ENCODE measurements at regions not wholly inside any gene's neighbourhood (a gene's known extent, or its start where the extent isn't known, plus 50 kb on each side); places are given as distances from the start of the nearest gene placed in this dataset.
"Not testable (repeated sequence)": the region's sequence is repeated elsewhere in the genome, so short reads cannot be mapped to it uniquely, and the experiment has no call there.

- ATAC-seq; H3K4me3 ChIP-seq; H3K4me1 ChIP-seq; H3K36me3 ChIP-seq; H3K9me3 ChIP-seq; intact Hi-C loops (cut with DNase I); H3K27ac ChIP-seq; H3K27me3 ChIP-seq; DNase-seq: not testable (repeated sequence)
- no CpG with 5 or more reads among the region's 6 CpGs for WGBS (ENCODE audit: insufficient coverage, low coverage, low lambda C conversion rate, missing lambda C conversion rate)
These were observed 210.2 kb downstream of the POTEM start for GRCh38 chr14:19177435-19177834.

- intact Hi-C loops (cut with DNase I); H3K27me3 ChIP-seq; H3K36me3 ChIP-seq; H3K9me3 ChIP-seq; H3K4me1 ChIP-seq; ATAC-seq; H3K4me3 ChIP-seq; H3K27ac ChIP-seq; DNase-seq: not testable (repeated sequence)
- WGBS (ENCODE audit: insufficient coverage, low coverage, low lambda C conversion rate, missing lambda C conversion rate), result 69% methylated on average over 2 of the region's 2 CpGs
These were observed 213.1 kb downstream of the POTEM start for GRCh38 chr14:19180297-19180696.

DNA sequence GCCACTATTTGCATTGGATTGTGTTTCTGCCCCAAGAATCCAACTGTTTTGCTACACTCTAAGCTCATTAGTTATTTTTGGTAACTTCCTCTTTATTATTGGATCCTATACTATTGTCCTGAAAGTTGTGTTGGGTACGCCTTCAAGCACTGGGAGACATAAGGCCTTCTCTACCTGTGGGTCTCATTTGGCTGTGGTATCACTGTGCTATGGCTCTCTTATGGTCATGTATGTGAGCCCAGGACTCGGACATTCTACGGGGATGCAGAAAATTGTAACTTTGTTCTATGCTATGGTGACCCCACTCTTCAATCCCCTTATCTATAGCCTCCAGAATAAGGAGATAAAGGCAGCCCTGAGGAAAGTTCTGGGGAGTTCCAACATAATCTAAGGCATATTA is 213.6 kb downstream of the POTEM start:
- H3K4me1 ChIP-seq; DNase-seq; H3K36me3 ChIP-seq; intact Hi-C loops (cut with DNase I); H3K4me3 ChIP-seq; ATAC-seq; H3K9me3 ChIP-seq; H3K27me3 ChIP-seq; H3K27ac ChIP-seq: not testable (repeated sequence)
- WGBS (ENCODE audit: insufficient coverage, low coverage, low lambda C conversion rate, missing lambda C conversion rate), result 29% methylated on average over 3 of the region's 3 CpGs

DNA sequence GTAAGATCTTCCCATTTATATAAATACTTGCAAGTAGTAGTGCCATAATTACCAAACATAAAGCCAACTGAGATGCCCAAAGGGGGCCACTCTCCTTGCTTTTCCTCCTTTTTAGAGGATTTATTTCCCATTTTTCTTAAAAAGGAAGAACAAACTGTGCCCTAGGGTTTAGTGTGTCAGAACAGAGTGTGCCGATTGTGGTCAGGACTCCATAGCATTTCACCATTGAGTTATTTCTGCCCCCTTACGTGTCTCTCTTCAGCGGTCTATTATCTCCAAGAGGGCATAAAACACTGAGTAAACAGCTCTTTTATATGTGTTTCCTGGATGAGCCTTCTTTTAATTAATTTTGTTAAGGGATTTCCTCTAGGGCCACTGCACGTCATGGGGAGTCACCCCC is 227.9 kb downstream of the POTEM start:
- H3K27me3 ChIP-seq; H3K9me3 ChIP-seq; H3K36me3 ChIP-seq; ATAC-seq; H3K27ac ChIP-seq; H3K4me3 ChIP-seq; H3K4me1 ChIP-seq; DNase-seq; intact Hi-C loops (cut with DNase I): not testable (repeated sequence)
- WGBS (ENCODE audit: insufficient coverage, low coverage, low lambda C conversion rate, missing lambda C conversion rate), result 74% methylated on average over 3 of the region's 4 CpGs

DNA sequence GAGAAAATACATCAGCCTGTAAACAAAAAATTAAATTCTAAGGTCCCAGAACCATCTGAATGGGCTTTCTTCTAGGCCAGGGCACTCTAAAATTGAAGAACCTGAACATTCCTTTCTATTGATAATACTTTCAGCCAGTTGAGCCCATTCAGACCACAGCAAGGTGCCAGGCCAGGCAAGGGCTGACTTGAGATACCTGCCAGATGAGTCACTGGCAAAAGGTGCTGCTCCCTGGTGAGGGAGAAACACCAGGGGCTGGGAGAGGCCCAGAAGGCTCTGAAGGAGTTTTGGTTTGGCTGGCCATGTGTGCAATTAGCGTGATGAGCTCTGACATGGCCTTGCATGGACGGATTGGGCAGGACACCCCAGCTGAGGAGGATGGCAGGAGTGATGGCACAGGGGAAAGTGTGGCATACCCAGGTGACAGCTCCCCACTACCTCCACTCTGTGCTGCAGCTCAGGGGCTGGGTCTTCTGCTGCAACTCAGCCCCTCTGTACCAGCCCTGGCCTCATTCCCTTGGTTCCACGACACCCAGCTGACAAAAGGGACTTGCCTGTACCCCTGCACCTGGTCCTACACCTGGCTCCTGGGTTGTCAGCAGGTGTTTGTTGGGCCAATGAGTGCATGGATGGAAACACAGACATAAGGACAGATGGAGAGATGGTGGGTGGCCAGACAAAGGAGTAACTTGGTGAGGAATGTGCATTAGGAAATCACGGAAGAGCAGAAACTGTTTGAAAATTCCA is 230.4 kb downstream of the POTEM start:
- H3K9me3 ChIP-seq; H3K27me3 ChIP-seq; DNase-seq; H3K4me1 ChIP-seq; intact Hi-C loops (cut with DNase I); H3K27ac ChIP-seq; H3K4me3 ChIP-seq; H3K36me3 ChIP-seq: not testable (repeated sequence)
- peak in 1 of 4 donors; percentile 27 for ATAC-seq
- WGBS (ENCODE audit: insufficient coverage, low coverage, low lambda C conversion rate, missing lambda C conversion rate), result 29% methylated on average over 1 of the region's 4 CpGs

DNA sequence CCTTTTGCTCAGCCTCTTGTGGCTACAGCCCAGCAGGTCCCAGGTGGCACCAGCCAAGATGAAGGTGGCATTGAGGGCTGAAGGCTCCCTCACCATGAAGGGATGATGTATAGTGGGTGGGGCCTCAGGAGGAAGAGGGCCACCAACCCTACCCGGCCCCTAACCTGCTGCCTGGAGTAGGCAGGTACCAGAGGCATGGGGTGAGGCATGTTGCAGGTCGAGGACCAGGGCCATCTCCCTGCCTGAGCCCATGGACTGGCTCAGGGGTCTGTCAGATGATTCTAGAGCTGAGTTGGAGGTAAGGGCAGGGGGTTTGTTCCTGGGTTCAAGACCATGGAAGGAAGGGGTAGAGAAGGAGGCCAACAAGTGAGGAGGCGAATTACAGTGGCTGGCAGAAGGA is 231.1 kb downstream of the POTEM start:
- intact Hi-C loops (cut with DNase I); H3K27ac ChIP-seq; H3K27me3 ChIP-seq; DNase-seq; H3K4me1 ChIP-seq; ATAC-seq; H3K4me3 ChIP-seq; H3K9me3 ChIP-seq; H3K36me3 ChIP-seq: not testable (repeated sequence)
- 18% methylated on average over 3 of the region's 3 CpGs for WGBS (ENCODE audit: insufficient coverage, low coverage, low lambda C conversion rate, missing lambda C conversion rate)

GRCh38 chr14:19201394-19202052 is 232.6 kb downstream of the POTEG start:
- H3K9me3 ChIP-seq; H3K27ac ChIP-seq; H3K4me1 ChIP-seq; H3K27me3 ChIP-seq; H3K4me3 ChIP-seq; H3K36me3 ChIP-seq; intact Hi-C loops (cut with DNase I); ATAC-seq; DNase-seq: not testable (repeated sequence)
- WGBS (ENCODE audit: insufficient coverage, low coverage, low lambda C conversion rate, missing lambda C conversion rate), result 60% methylated on average over 3 of the region's 8 CpGs

- DNase-seq; H3K4me3 ChIP-seq; H3K27ac ChIP-seq; intact Hi-C loops (cut with DNase I); H3K4me1 ChIP-seq; H3K36me3 ChIP-seq; ATAC-seq; H3K27me3 ChIP-seq; H3K9me3 ChIP-seq: not testable (repeated sequence)
- WGBS (ENCODE audit: insufficient coverage, low coverage, low lambda C conversion rate, missing lambda C conversion rate), result 50% methylated on average over 1 of the region's 7 CpGs
These were observed 232.1 kb downstream of the POTEG start for GRCh38 chr14:19202053-19202442.

DNA sequence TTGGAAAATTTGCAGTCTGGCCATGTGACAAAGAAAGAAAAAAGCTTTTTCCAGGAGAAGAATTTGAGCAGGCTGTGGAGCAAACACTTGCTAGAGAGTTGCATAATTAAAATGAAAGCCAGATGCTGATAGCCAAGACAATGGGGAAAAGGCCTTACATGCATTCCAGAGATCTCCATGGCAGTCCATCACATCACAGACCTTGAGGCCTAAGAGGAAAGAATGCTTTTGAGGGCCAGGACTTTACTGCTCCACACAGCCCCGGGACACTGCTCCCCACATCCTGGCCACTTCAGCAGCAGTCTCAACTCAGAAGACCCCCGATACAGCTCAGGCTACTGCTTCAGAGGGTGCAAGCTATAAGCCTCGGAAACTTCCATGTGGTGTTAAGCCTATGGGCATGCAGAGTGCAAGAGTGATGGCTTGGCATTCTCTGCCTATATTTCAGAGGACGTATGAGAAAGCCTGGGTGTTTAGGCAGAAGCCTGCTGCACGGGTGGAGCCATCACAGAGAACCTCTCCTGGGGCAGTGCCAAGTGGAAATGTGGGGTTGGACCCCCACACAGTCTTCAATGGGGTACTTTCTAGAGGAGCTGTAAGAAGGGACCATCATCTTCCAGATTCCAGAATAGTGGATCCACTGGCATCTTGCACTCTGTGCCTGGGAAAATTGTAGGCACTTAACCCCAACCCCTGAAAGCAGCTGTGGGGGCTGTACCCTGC is 230.7 kb downstream of the POTEG start:
- H3K27me3 ChIP-seq; H3K36me3 ChIP-seq; ATAC-seq; H3K27ac ChIP-seq; intact Hi-C loops (cut with DNase I); H3K4me1 ChIP-seq; H3K9me3 ChIP-seq; H3K4me3 ChIP-seq; DNase-seq: not testable (repeated sequence)
- WGBS (ENCODE audit: insufficient coverage, low coverage, low lambda C conversion rate, missing lambda C conversion rate), result 0% methylated on average over 1 of the region's 5 CpGs

DNA sequence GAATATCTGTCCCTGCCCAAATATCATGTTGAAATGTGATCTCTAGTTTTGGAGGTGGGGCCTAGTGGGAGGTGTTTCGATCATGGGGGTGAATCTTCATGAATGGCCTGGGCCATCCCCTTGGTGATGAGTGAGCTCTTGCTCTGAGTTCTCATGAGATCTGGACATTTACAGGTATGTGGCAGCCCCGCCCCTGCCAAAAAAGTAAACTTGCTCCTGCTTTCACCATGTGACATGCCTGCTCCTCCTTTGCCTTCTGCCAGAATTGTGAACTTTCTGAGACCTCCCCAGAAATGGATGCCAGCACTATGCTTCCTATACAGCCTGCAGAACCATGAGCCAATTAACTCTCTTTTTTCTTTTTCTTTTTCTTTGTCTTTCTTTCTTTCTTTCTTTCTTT is 229.3 kb downstream of the POTEG start:
- H3K27ac ChIP-seq; H3K9me3 ChIP-seq; H3K4me3 ChIP-seq; intact Hi-C loops (cut with DNase I); H3K4me1 ChIP-seq; DNase-seq; ATAC-seq; H3K27me3 ChIP-seq; H3K36me3 ChIP-seq: not testable (repeated sequence)
- 33% methylated on average over 1 of the region's 2 CpGs for WGBS (ENCODE audit: insufficient coverage, low coverage, low lambda C conversion rate, missing lambda C conversion rate)

DNA sequence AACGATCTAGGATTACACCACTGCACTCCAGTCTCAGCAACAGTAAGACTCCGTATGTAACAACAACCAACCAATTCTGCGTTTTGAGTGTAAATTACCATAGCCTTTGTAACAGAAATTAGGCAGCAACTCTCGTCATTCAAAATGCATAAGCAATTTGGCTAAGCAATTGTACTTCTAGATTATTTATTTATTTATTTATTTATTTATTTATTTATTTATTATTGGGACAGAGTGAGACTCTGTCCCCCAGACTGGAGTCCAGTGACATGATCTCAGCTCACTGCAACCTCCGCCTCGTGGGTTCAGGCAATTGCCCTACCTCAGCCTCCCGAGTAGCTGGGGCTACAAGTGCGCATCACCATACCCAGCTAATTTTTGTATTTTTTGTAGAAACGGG is 217.7 kb downstream of the POTEG start:
- H3K9me3 ChIP-seq; H3K36me3 ChIP-seq; ATAC-seq; DNase-seq; H3K27me3 ChIP-seq; intact Hi-C loops (cut with DNase I); H3K27ac ChIP-seq; H3K4me1 ChIP-seq; H3K4me3 ChIP-seq: not testable (repeated sequence)
- 60% methylated on average over 1 of the region's 9 CpGs for WGBS (ENCODE audit: insufficient coverage, low coverage, low lambda C conversion rate, missing lambda C conversion rate)

All from right lobe of liver (tissue), 6 donors.